Muscle of leg (tissue), 3 donors: ENCODE measurements at regions not wholly inside any gene's neighbourhood (a gene's known extent, or its start where the extent isn't known, plus 50 kb on each side); places are given as distances from the start of the nearest gene placed in this dataset.
A peak's percentile ranks its signal among the peaks of the same experiment; 100 is the strongest.

Experiments
- DNase-seq: peaks from one replicate; pipeline ENCODE4 v3.0.0; 2013
- H3K27ac ChIP-seq: one replicate; pipeline ENCODE4 v1.5.1; 2013; ENCODE audit warnings: mild to moderate bottlenecking, low read length, control low read depth
- H3K27me3 ChIP-seq: one replicate; pipeline ENCODE4 v1.6.1; 2013; ENCODE audit warnings: low read length; ENCODE audit not compliant: control insufficient read depth, insufficient read depth
- H3K36me3 ChIP-seq: one replicate; pipeline ENCODE4 v1.6.1; 2013; ENCODE audit warnings: low read length; ENCODE audit not compliant: control insufficient read depth, insufficient read depth
- H3K4me1 ChIP-seq: one replicate; pipeline ENCODE4 v1.6.1; 2013; ENCODE audit warnings: low read length; ENCODE audit not compliant: control insufficient read depth, insufficient read depth
- H3K4me3 ChIP-seq: one replicate; pipeline ENCODE4 v1.5.1; 2013; ENCODE audit warnings: low read length, control low read depth
- H3K9me3 ChIP-seq: replicated peaks from 2 replicates; pipeline ENCODE4 v1.6.1; 2013; ENCODE audit warnings: low read depth, low read length; ENCODE audit not compliant: control insufficient read depth
- WGBS: methylation state at CpG from one replicate; pipeline ENCODE4 v1.1.5; 2013; ENCODE audit warnings: missing lambda C conversion rate; ENCODE audit not compliant: insufficient coverage; 5-methylcytosine and 5-hydroxymethylcytosine counted together

GRCh38 chr12:11446372-11446771, 51.0 kb upstream of the PRB2 start:
- no peaks in the 10 kb centered on the region for H3K36me3 ChIP-seq
- WGBS, result 81% methylated on average over 3 of the region's 4 CpGs
- no peak overlapping the region for H3K4me3 ChIP-seq
- DNase-seq, result no peak
- H3K27ac ChIP-seq, result no peak overlapping the region
- H3K27me3 ChIP-seq, result no peaks in the 10 kb centered on the region
- no peaks in the 10 kb centered on the region for H3K9me3 ChIP-seq
- H3K4me1 ChIP-seq, result no peaks in the 10 kb centered on the region

DNA sequence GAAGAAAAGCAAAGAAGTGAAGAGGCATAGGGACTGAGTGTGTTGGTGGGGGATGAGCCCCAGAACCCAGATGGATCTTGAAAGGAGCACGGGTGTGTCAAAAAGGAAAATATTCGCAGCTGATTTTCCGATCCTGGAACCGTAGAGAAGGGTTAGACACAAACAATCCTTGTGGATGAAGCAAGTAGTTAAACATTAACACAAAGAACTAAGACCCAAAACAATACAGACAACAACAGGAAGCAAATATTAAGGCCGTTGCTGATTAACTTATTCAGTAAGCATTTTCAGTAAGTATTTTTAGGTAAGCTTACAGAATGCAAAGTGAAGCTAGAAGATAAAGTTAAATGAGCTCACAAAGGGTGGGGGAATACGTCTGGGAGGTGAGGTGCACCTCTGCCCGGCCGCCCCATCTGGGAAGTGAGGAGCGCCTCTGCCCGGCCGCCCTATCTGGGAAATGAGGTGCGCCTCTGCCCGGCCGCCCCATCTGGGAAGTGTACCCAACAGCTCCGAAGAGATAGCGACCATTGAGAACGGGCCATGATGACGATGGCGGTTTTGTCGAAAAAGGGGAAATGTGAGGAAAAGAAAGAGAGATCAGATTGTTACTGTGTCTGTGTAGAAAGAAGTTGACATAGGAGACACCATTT, 62.8 kb upstream of the PRB2 start:
- Histone ChIP-seq H3K27me3 (no peaks in the 10 kb centered on the region), H3K4me1 (no peaks in the 10 kb centered on the region), H3K36me3 (no peaks in the 10 kb centered on the region), H3K27ac (no peak overlapping the region), H3K9me3 (no peaks in the 10 kb centered on the region), H3K4me3 (no peak overlapping the region)
- 66% methylated on average over 7 of the region's 20 CpGs for WGBS
- no peak for DNase-seq

DNA sequence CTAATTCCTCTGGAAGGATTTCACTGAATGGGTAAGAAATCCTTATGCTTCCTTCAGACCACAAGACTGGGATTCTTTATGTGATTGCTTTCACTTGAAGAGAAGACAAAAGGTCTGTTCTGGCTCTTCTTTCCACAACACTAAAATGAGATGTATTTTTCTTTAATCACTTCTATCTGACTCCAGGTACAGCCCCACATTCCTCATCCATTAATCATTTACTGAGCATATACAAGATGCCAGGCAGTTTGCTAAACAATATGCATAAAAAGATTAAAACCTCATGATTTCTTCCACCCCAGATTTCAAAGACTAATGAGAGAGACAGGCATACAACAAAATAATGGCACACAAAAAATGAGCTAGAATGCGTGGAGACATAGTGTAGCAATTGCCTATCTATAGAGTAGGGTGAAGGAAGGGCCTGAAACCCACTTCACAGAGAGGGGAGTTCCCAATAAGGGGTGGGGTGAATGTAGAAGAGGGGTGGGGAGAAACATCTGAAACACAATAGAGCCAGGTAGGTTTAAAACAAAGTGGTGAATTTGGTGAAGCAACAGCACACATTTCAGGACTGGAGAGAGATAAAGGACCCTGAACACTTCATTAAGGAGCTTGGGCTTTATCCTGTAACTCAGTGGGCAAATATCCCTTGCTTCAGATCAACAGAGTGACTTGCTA, 65.1 kb upstream of the PRB2 start:
- H3K36me3 ChIP-seq, result no peaks in the 10 kb centered on the region
- no peak overlapping the region for H3K27ac ChIP-seq
- no peak overlapping the region for H3K4me3 ChIP-seq
- no CpG with 5 or more reads among the region's 1 CpG for WGBS
- H3K9me3 ChIP-seq, result no peaks in the 10 kb centered on the region
- DNase-seq, result no peak
- H3K27me3 ChIP-seq, result no peaks in the 10 kb centered on the region
- H3K4me1 ChIP-seq, result no peaks in the 10 kb centered on the region

- WGBS, result 92% methylated on average over 3 of the region's 4 CpGs
- H3K4me1 ChIP-seq, result no peaks in the 10 kb centered on the region
Observed at GRCh38 chr12:11461433-11461832, 66.1 kb upstream of the PRB2 start.

DNA sequence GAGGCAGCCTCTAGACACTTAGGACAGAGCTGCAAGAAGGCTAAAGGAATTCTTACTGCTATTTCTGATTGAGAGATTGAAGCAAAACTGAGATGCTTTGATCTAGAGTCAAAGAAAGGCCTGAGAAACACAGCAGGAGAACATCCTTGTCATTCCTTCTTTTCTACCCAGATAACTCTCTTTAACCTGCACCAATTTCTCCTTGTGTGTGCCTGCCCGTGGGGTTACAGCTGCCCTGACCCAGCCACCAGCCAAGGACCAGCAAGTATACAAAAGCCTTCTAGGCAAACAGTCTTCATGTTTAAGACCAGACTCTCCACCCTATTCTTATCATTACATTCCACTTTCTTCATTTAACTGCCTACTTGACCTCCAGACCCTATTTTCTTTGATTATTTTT, 81.7 kb upstream of the PRB2 start:
- H3K27ac ChIP-seq, result no peak overlapping the region
- no peak overlapping the region for H3K4me3 ChIP-seq
- WGBS, result 69% methylated on average over 1 of the region's 1 CpG
- H3K4me1 ChIP-seq, result no peaks in the 10 kb centered on the region
- H3K36me3 ChIP-seq, result no peaks in the 10 kb centered on the region
- peaks cover 2% of the 10 kb centered on the region for H3K9me3 ChIP-seq
- no peak for DNase-seq
- H3K27me3 ChIP-seq, result no peaks in the 10 kb centered on the region

More at GRCh38 chr12:11461433-11461832, 66.1 kb upstream of the PRB2 start:
- no peak for DNase-seq
- H3K9me3 ChIP-seq, result no peaks in the 10 kb centered on the region
- no peak overlapping the region for H3K27ac ChIP-seq
- H3K27me3 ChIP-seq, result no peaks in the 10 kb centered on the region
- no peak overlapping the region for H3K4me3 ChIP-seq
- no peaks in the 10 kb centered on the region for H3K36me3 ChIP-seq

DNA sequence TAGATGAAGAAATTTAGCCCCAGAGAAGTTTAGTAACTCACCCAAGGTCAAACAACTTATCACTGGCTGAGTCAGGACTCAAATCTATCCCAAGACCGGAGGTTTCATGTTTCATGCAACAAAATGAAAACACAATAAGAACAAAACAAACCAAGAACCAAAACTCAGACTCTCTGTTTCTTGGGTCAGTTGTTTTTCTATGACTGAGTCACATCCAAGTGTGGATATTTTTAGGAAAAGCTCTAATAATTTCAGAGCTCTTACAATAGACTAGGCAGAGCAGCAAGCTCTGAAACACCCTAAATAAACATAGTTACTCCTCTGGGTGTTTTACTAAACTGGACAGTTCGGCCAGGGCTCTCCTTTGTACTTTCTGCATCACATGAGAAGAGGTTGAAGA, 87.6 kb upstream of the PRB2 start:
- WGBS, result 50% methylated on average over 1 of the region's 2 CpGs
- no peak overlapping the region for H3K27ac ChIP-seq
- H3K36me3 ChIP-seq, result no peaks in the 10 kb centered on the region
- H3K9me3 ChIP-seq, result no peaks in the 10 kb centered on the region
- H3K27me3 ChIP-seq, result no peaks in the 10 kb centered on the region
- no peak for DNase-seq
- no peaks in the 10 kb centered on the region for H3K4me1 ChIP-seq
- H3K4me3 ChIP-seq, result no peak overlapping the region

- H3K27ac ChIP-seq, result no peak overlapping the region
- no peaks in the 10 kb centered on the region for H3K4me1 ChIP-seq
- 39% methylated on average over 6 of the region's 13 CpGs for WGBS
- no peaks in the 10 kb centered on the region for H3K36me3 ChIP-seq
- DNase-seq, result peak; percentile 87
- H3K9me3 ChIP-seq, result no peaks in the 10 kb centered on the region
- no peaks in the 10 kb centered on the region for H3K27me3 ChIP-seq
- no peak overlapping the region for H3K4me3 ChIP-seq
Observed at GRCh38 chr12:11486623-11487444, 91.5 kb upstream of the PRB2 start.

DNA sequence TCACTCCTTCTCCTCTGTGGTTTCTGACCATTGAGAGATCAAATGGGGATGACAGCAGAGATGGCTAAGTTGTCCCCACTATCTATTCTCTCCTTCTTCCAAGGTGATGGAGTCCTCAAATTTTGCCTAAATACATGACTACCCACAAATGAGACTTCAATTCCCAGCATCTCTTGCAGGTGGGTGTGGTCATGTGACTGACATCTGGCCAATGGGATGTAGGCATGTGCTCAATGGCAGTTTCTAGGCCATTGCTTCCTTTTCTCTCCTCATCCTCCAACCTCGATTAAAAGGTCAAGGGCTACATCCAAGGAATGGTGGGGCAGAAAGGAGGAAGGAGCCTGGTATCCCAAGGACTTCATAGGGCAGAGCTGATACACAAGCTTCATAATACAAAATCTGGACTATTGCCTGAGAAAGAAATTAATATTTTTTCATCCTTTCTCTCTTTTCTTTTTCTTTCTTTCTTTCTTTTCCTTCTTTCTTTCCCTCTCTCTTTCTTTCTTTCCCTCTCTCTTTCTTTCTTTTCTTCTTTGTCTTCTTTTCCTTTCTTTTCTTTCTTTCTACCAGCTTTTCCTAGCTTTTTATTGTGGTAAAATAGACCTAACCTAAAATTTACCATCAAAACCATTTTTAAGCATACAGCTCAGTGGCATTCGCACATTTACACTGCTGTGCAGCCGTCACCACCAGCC, 100.9 kb upstream of the PRB2 start:
- 81% methylated on average over 2 of the region's 3 CpGs for WGBS

GRCh38 chr12:11497438-11497837, 102.1 kb upstream of the PRB2 start:
- Histone ChIP-seq H3K36me3 (no peaks in the 10 kb centered on the region), H3K27me3 (peaks cover 2% of the 10 kb centered on the region), H3K4me1 (peaks cover 6% of the 10 kb centered on the region), H3K4me3 (no peak overlapping the region), H3K9me3 (peaks cover 3% of the 10 kb centered on the region), H3K27ac (no peak overlapping the region)
- WGBS, result 89% methylated on average over 7 of the region's 7 CpGs
- DNase-seq, result no peak

More for the DNA sequence above, 100.9 kb upstream of the PRB2 start:
- DNase-seq, result no peak
- H3K9me3 ChIP-seq, result peaks cover 3% of the 10 kb centered on the region
- H3K27ac ChIP-seq, result no peak overlapping the region
- peaks cover 2% of the 10 kb centered on the region for H3K27me3 ChIP-seq
- no peaks in the 10 kb centered on the region for H3K36me3 ChIP-seq
- no peak overlapping the region for H3K4me3 ChIP-seq
- H3K4me1 ChIP-seq, result peaks cover 6% of the 10 kb centered on the region

GRCh38 chr12:11497995-11498394, 102.6 kb upstream of the PRB2 start:
- Histone ChIP-seq H3K9me3 (peaks cover 3% of the 10 kb centered on the region), H3K27ac (no peak overlapping the region), H3K4me1 (peaks cover 6% of the 10 kb centered on the region), H3K36me3 (no peaks in the 10 kb centered on the region), H3K27me3 (peaks cover 2% of the 10 kb centered on the region), H3K4me3 (no peak overlapping the region)
- WGBS, result no CpG with 5 or more reads among the region's 4 CpGs
- DNase-seq, result no peak
